Naive thymus-derived CD4-positive, alpha-beta T cell (primary cell): ENCODE measurements at regions not wholly inside any gene's neighbourhood (a gene's known extent, or its start where the extent isn't known, plus 50 kb on each side); places are given as distances from the start of the nearest gene placed in this dataset.

ENCODE experiments used
- ATAC-seq: fragments of 150-1000 bp; cut with Tn5 transposase; 2 replicates; pipeline ENCODE4 v1.10.0; 2021; ENCODE audit warnings: mild to moderate bottlenecking, moderate library complexity
- CTCF ChIA-PET: fragments of 350-600 bp; sonication (Branson Sonifier 250); formaldehyde crosslinking; loops from one replicate; lab custom pipeline; 2021; ENCODE audit warnings: antibody characterized with exemption; lab: Charles Lee
- POLR2A ChIA-PET: fragments of 350-600 bp; sonication (Branson Sonifier 250); formaldehyde crosslinking; loops from one replicate; lab custom pipeline; 2021; ENCODE audit warnings: antibody characterized with exemption, inconsistent platforms; lab: Charles Lee
- DNase-seq, 9 donors: peaks; one replicate each; pipeline versions ENCODE4 v3.0.0 to v3.0.0-alpha.2; 2020 to 2022; ENCODE audit warnings: mixed read lengths in 1 of 9
- H3K27ac ChIP-seq: one replicate; pipeline ENCODE4 v1.7.0; 2013; ENCODE audit warnings: mild to moderate bottlenecking, low read depth, low read length, moderate library complexity
- H3K27me3 ChIP-seq, 2 donors: one replicate each; pipeline ENCODE4 v1.7.0; 2013; ENCODE audit warnings: low read length in 2 of 2, mild to moderate bottlenecking in 2 of 2, moderate library complexity in 2 of 2; ENCODE audit not compliant: control insufficient read depth in 2 of 2, insufficient read depth in 2 of 2
- H3K36me3 ChIP-seq, 3 experiments: 1 replicate in 2 of 3; 2 replicates in 1 of 3; pipeline ENCODE4 v1.7.0; 2013; ENCODE audit warnings: low read length in 3 of 3, mild to moderate bottlenecking in 3 of 3, moderate library complexity in 1 of 3; ENCODE audit not compliant: insufficient read depth in 3 of 3, control insufficient read depth in 2 of 3
- H3K4me1 ChIP-seq, 2 donors: one replicate each; pipeline ENCODE4 v1.7.0; 2013; ENCODE audit warnings: low read length in 2 of 2, mild to moderate bottlenecking in 2 of 2, moderate library complexity in 1 of 2; ENCODE audit not compliant: control insufficient read depth in 2 of 2, insufficient read depth in 2 of 2
- H3K4me3 ChIP-seq: 2 replicates; pipeline ENCODE4 v1.7.0; 2013; ENCODE audit warnings: mild to moderate bottlenecking, low read length
- H3K9me3 ChIP-seq, 3 experiments: 1 replicate in 2 of 3; 2 replicates in 1 of 3; pipeline ENCODE4 v1.7.0; 2013; ENCODE audit warnings: low read length in 3 of 3; ENCODE audit not compliant: control insufficient read depth in 2 of 3
- H3K27ac Mint-ChIP-seq, 9 donors: one replicate each; pipeline ENCODE4 v1.8.0; 2020 to 2022; ENCODE audit warnings: mixed read lengths in 9 of 9, mild to moderate bottlenecking in 8 of 9, moderate library complexity in 5 of 9, inconsistent platforms in 2 of 9
- H3K27me3 Mint-ChIP-seq, 5 donors: one replicate each; pipeline ENCODE4 v1.8.0; 2021 to 2022; ENCODE audit warnings: mixed read lengths in 5 of 5, mild to moderate bottlenecking in 1 of 5
- H3K36me3 Mint-ChIP-seq, 5 donors: one replicate each; pipeline ENCODE4 v1.8.0; 2020 to 2022; ENCODE audit warnings: mixed read lengths in 5 of 5, mild to moderate bottlenecking in 3 of 5, inconsistent platforms in 1 of 5
- H3K4me1 Mint-ChIP-seq, 7 donors: one replicate each; pipeline ENCODE4 v1.8.0; 2020 to 2022; ENCODE audit warnings: mixed read lengths in 7 of 7, mild to moderate bottlenecking in 3 of 7, inconsistent platforms in 1 of 7
- H3K4me3 Mint-ChIP-seq, 10 donors: one replicate each; pipeline ENCODE4 v1.8.0; 2020 to 2022; ENCODE audit warnings: mild to moderate bottlenecking in 10 of 10, mixed read lengths in 10 of 10, moderate library complexity in 6 of 10, inconsistent platforms in 2 of 10
- H3K9me3 Mint-ChIP-seq, 11 donors: one replicate each; pipeline ENCODE4 v1.8.0; 2020 to 2022; ENCODE audit warnings: mixed read lengths in 11 of 11, mild to moderate bottlenecking in 4 of 11, inconsistent platforms in 1 of 11, moderate library complexity in 1 of 11
- intact Hi-C, 2 donors: fragments of 100-400 bp; cut with micrococcal nuclease; formaldehyde crosslinking; loops; one replicate each; pipeline ENCODE4 v1.15.1; 2023

- Mint-ChIP-seq H3K4me1 (peaks cover 0 to 3% (median 0%) of the 10 kb centered on the region in 7 donors), H3K27ac (no peak overlapping the region), H3K36me3 (peaks cover 0 to 12% (median 8%) of the 10 kb centered on the region in 5 donors), H3K27me3 (peaks cover 0 to 4% (median 0%) of the 10 kb centered on the region in 5 donors), H3K4me3 (no peak overlapping the region), H3K9me3 (peaks cover 2 to 32% (median 9%) of the 10 kb centered on the region in 11 donors)
- Histone ChIP-seq H3K36me3 (no peaks in the 10 kb centered on the region), H3K9me3 (no peaks in the 10 kb centered on the region), H3K27ac (no peak overlapping the region), H3K4me3 (no peak overlapping the region), H3K4me1 (no peaks in the 10 kb centered on the region), H3K27me3 (no peaks in the 10 kb centered on the region)
- intact Hi-C loops = no loop called here
- CTCF ChIA-PET = no interaction called here
- DNase-seq (no peak), ATAC-seq (no peak)
- POLR2A ChIA-PET = no interaction called here
Measured at GRCh38 chr12:116474331-116474730, 84.8 kb upstream of the MAP1LC3B2 start.

- no peak for DNase-seq
- Mint-ChIP-seq H3K27ac (no peak overlapping the region), H3K36me3 (peaks cover 0 to 12% (median 8%) of the 10 kb centered on the region in 5 donors), H3K27me3 (peaks cover 0 to 4% (median 0%) of the 10 kb centered on the region in 5 donors), H3K4me3 (no peak overlapping the region), H3K9me3 (peaks cover 2 to 32% (median 9%) of the 10 kb centered on the region in 11 donors), H3K4me1 (peaks cover 1 to 9% (median 3%) of the 10 kb centered on the region in 7 donors)
- Histone ChIP-seq H3K27me3 (no peaks in the 10 kb centered on the region), H3K9me3 (no peaks in the 10 kb centered on the region), H3K27ac (no peak overlapping the region), H3K4me1 (no peaks in the 10 kb centered on the region), H3K4me3 (no peak overlapping the region), H3K36me3 (no peaks in the 10 kb centered on the region)
- intact Hi-C loops = no loop called here
- ATAC-seq = no peak
- ChIA-PET CTCF (no interaction called here), POLR2A (no interaction called here)
Measured at GRCh38 chr12:116474899-116475298, 84.3 kb upstream of the MAP1LC3B2 start.

- intact Hi-C loops = no loop called here
- peaks cover 0 to 7% (median 0%) of the 10 kb centered on the region in 5 donors for H3K27me3 Mint-ChIP-seq
- Histone ChIP-seq H3K27me3 (no peaks in the 10 kb centered on the region), H3K27ac (no peak overlapping the region), H3K9me3 (no peaks in the 10 kb centered on the region), H3K4me1 (peaks cover 3 to 7% of the 10 kb centered on the region in 2 donors), H3K4me3 (no peak overlapping the region), H3K36me3 (no peaks in the 10 kb centered on the region)
- DNase-seq (no peak), ATAC-seq (no peak)
- no peak overlapping the region for H3K4me3 Mint-ChIP-seq
- ChIA-PET POLR2A (no interaction called here), CTCF (no interaction called here)
- H3K36me3 Mint-ChIP-seq = peaks cover 0 to 12% (median 8%) of the 10 kb centered on the region in 5 donors
- no peak overlapping the region for H3K27ac Mint-ChIP-seq
- H3K4me1 Mint-ChIP-seq = peaks cover 8 to 19% (median 12%) of the 10 kb centered on the region in 7 donors
- H3K9me3 Mint-ChIP-seq = peaks cover 2 to 32% (median 9%) of the 10 kb centered on the region in 11 donors
Measured at GRCh38 chr12:116476227-116476822, 82.9 kb upstream of the MAP1LC3B2 start.

- intact Hi-C loops = no loop called here
- Mint-ChIP-seq H3K4me3 (no peak overlapping the region), H3K36me3 (peaks cover 0 to 12% (median 8%) of the 10 kb centered on the region in 5 donors), H3K27me3 (peaks cover 0 to 7% (median 0%) of the 10 kb centered on the region in 5 donors), H3K27ac (no peak overlapping the region), H3K9me3 (peaks cover 2 to 30% (median 9%) of the 10 kb centered on the region in 11 donors), H3K4me1 (peaks cover 8 to 19% (median 12%) of the 10 kb centered on the region in 7 donors)
- Histone ChIP-seq H3K27ac (no peak overlapping the region), H3K27me3 (no peaks in the 10 kb centered on the region), H3K9me3 (no peaks in the 10 kb centered on the region), H3K4me1 (peaks cover 3 to 7% of the 10 kb centered on the region in 2 donors), H3K36me3 (no peaks in the 10 kb centered on the region), H3K4me3 (no peak overlapping the region)
- CTCF ChIA-PET = no interaction called here
- POLR2A ChIA-PET = no interaction called here
- DNase-seq (no peak), ATAC-seq (no peak)
Measured at GRCh38 chr12:116478243-116478773, 80.9 kb upstream of the MAP1LC3B2 start.

- ChIA-PET POLR2A (no interaction called here), CTCF (interaction anchor here (1.1 kb wide), 1 partner anchor 117 kb away, joined by 3 read pairs; no protein-coding TSS in a partner anchor)
- H3K9me3 ChIP-seq = no peaks in the 10 kb centered on the region
Measured at GRCh38 chr12:116480210-116480810, 78.9 kb upstream of the MAP1LC3B2 start.

GRCh38 chr12:116481726-116482125 lies 77.5 kb upstream of the MAP1LC3B2 start:
- Mint-ChIP-seq H3K27me3 (peaks cover 0 to 7% (median 0%) of the 10 kb centered on the region in 5 donors), H3K27ac (no peak overlapping the region), H3K4me3 (no peak overlapping the region), H3K36me3 (peaks cover 0 to under 1% (median under 1%) of the 10 kb centered on the region in 5 donors), H3K9me3 (peaks cover 0 to 7% (median under 1%) of the 10 kb centered on the region in 11 donors), H3K4me1 (peaks cover 6 to 19% (median 13%) of the 10 kb centered on the region in 7 donors)
- Histone ChIP-seq H3K27me3 (no peaks in the 10 kb centered on the region), H3K4me3 (no peak overlapping the region), H3K9me3 (no peaks in the 10 kb centered on the region), H3K36me3 (no peaks in the 10 kb centered on the region), H3K4me1 (peaks cover 3 to 7% of the 10 kb centered on the region in 2 donors), H3K27ac (no peak overlapping the region)
- no peak for DNase-seq
- POLR2A ChIA-PET = no interaction called here
- intact Hi-C loops = no loop called here
- CTCF ChIA-PET = interaction anchor here (1.3 kb wide), 1 partner anchor 109 kb away, joined by 4 read pairs; no protein-coding TSS in a partner anchor
- ATAC-seq = no peak

More at GRCh38 chr12:116480210-116480810, 78.9 kb upstream of the MAP1LC3B2 start:
- H3K4me1 ChIP-seq = peaks cover 3 to 7% of the 10 kb centered on the region in 2 donors
- Mint-ChIP-seq H3K27ac (peak overlapping the region in 4 of 9 donors; percentile 7 to 94 (median 34)), H3K4me3 (peak overlapping the region in 4 of 10 donors; percentile 24 to 60 (median 44)), H3K9me3 (peaks cover 2 to 20% (median 8%) of the 10 kb centered on the region in 11 donors), H3K36me3 (peaks cover 0 to 12% (median 6%) of the 10 kb centered on the region in 5 donors), H3K27me3 (peaks cover 0 to 7% (median 0%) of the 10 kb centered on the region in 5 donors), H3K4me1 (peaks cover 6 to 19% (median 13%) of the 10 kb centered on the region in 7 donors)
- ATAC-seq (no peak), DNase-seq (peak in 5 of 9 donors; percentile 17 to 47 (median 27))
- H3K27ac ChIP-seq = no peak overlapping the region
- no peaks in the 10 kb centered on the region for H3K36me3 ChIP-seq
- intact Hi-C loops = no loop called here
- no peak overlapping the region for H3K4me3 ChIP-seq
- H3K27me3 ChIP-seq = no peaks in the 10 kb centered on the region
